ENCODE measurements at regions not wholly inside any gene's neighbourhood (a gene's known extent, or its start where the extent isn't known, plus 50 kb on each side); places are given as distances from the start of the nearest gene placed in this dataset.

- no peak overlapping the region for H3K27ac ChIP-seq
- TF ChIP-seq, protein P1, sequence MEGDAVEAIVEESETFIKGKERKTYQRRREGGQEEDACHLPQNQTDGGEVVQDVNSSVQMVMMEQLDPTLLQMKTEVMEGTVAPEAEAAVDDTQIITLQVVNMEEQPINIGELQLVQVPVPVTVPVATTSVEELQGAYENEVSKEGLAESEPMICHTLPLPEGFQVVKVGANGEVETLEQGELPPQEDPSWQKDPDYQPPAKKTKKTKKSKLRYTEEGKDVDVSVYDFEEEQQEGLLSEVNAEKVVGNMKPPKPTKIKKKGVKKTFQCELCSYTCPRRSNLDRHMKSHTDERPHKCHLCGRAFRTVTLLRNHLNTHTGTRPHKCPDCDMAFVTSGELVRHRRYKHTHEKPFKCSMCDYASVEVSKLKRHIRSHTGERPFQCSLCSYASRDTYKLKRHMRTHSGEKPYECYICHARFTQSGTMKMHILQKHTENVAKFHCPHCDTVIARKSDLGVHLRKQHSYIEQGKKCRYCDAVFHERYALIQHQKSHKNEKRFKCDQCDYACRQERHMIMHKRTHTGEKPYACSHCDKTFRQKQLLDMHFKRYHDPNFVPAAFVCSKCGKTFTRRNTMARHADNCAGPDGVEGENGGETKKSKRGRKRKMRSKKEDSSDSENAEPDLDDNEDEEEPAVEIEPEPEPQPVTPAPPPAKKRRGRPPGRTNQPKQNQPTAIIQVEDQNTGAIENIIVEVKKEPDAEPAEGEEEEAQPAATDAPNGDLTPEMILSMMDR (IDR thresholded peaks at IDR 0.05; ENCODE audit: low read depth, low read length) = no peak
- no peaks in the 10 kb centered on the region for H3K36me3 ChIP-seq
- H3K4me3 ChIP-seq (ENCODE audit: low read depth, low read length) = no peak overlapping the region
- H3K27me3 ChIP-seq (ENCODE audit: insufficient read depth, low read depth, severe bottlenecking) = no peaks in the 10 kb centered on the region
- H3K9me3 ChIP-seq (ENCODE audit: severe bottlenecking) = no peaks in the 10 kb centered on the region
- no peak for DNase-seq
These were observed 169.2 kb downstream of the COX7C start for GRCh38 chr5:86786955-86787354.

- TF ChIP-seq, protein P1 (IDR thresholded peaks at IDR 0.05; ENCODE audit: low read depth, low read length) = no peak
- Histone ChIP-seq H3K4me3 (ENCODE audit: low read depth, low read length) (no peak overlapping the region), H3K27ac (no peak overlapping the region), H3K9me3 (ENCODE audit: severe bottlenecking) (no peaks in the 10 kb centered on the region), H3K27me3 (ENCODE audit: insufficient read depth, low read depth, severe bottlenecking) (no peaks in the 10 kb centered on the region), H3K36me3 (no peaks in the 10 kb centered on the region)
- DNase-seq = no peak
These were observed 177.9 kb downstream of the COX7C start for GRCh38 chr5:86795659-86796058.

DNA sequence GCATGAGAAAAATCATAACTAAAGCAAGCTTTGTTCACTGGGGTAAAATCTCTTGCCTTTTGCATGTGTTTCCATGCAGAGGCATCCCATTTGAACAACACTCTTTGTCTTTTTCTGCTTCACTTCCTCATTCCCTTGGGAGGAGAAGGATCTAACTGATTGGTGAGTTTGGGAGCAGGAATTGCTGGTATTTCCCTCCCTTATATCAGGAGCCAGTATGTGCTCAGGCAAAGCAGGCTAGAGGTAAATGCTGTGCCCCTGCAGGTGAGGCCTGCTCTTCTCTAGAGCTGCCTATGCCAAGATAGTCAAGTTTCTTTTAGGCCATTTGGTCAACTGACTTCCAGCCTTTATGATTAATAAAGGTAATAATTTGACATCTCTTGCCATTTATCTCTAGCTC lies 179.9 kb downstream of the COX7C start:
- Histone ChIP-seq H3K36me3 (no peaks in the 10 kb centered on the region), H3K27me3 (ENCODE audit: insufficient read depth, low read depth, severe bottlenecking) (no peaks in the 10 kb centered on the region), H3K9me3 (ENCODE audit: severe bottlenecking) (no peaks in the 10 kb centered on the region), H3K4me3 (ENCODE audit: low read depth, low read length) (no peak overlapping the region), H3K27ac (no peak overlapping the region)
- TF ChIP-seq, protein P1 (IDR thresholded peaks at IDR 0.05; ENCODE audit: low read depth, low read length) = no peak
- no peak for DNase-seq

DNA sequence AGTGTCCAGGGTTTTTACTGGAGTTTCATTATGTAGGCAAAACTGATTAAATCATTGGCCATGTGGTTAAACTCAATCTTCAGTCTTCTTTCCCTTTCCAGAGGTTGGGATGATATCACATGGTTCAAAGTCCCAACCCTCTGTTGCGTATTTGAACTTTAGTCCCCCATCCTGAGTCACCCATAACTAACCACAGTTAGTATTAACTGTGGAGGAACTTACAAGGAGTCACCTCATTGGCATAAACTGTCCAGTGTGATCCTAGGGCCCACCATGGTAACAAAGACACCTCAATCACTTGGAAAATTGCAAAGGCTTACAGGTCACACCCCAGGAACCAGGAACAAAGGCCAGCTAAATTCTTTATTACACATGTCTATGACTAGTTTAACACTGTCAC lies 188.5 kb downstream of the COX7C start:
- H3K9me3 ChIP-seq (ENCODE audit: severe bottlenecking) = no peaks in the 10 kb centered on the region
- no peaks in the 10 kb centered on the region for H3K27me3 ChIP-seq (ENCODE audit: insufficient read depth, low read depth, severe bottlenecking)
- DNase-seq = no peak
- TF ChIP-seq, protein P1 (IDR thresholded peaks at IDR 0.05; ENCODE audit: low read depth, low read length) = no peak
- no peaks in the 10 kb centered on the region for H3K36me3 ChIP-seq
- no peak overlapping the region for H3K4me3 ChIP-seq (ENCODE audit: low read depth, low read length)
- H3K27ac ChIP-seq = no peak overlapping the region

DNA sequence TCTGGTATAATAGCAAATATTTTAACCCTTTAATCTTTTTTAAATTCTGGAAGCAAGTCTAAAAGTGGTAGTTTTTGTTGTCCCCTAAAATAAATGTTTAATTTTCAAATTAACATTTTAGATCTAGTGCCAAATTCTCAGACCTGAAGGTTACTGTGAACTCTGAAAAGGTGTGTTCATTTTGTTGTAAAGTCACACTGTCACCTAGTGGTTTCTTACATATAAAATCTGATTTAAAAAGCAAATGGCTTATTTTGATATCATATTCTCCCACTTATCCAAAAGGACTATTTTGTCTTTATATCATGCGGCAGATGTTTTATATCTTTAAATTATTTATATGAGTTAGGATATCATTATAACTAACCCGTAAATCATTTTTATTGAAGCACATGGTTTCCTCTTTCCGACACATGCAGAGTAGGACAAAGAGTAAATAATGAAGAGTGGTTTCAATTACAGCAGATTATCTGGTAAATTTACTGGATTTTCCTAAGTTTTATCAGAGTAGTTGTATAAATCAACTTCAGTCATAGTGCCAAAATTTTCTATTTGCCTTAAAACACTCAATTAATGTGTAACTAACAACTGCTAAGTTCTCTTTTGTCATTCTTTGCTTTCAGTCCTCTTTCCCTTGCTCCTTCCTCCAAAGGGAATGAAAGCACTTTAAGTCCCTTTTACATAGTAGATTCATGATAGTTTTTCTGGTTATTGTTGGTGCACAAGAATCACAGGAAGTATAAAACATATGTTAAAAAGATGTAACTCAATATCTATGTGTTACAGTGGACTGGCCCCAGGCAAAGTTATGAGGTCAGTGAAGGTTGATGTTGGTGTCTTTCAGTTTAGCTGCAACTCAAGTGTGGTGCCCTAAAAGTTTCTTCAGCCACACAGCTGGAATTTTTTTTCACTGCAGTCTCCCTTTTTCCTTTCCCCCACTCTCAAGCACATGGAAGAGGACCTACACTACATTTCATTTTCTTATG lies 189.6 kb downstream of the COX7C start:
- H3K27ac ChIP-seq = no peak overlapping the region
- no peak overlapping the region for H3K4me3 ChIP-seq (ENCODE audit: low read depth, low read length)
- no peak for DNase-seq
- H3K27me3 ChIP-seq (ENCODE audit: insufficient read depth, low read depth, severe bottlenecking) = no peaks in the 10 kb centered on the region
- H3K36me3 ChIP-seq = no peaks in the 10 kb centered on the region
- TF ChIP-seq, protein P1 (IDR thresholded peaks at IDR 0.05; ENCODE audit: low read depth, low read length) = no peak
- no peaks in the 10 kb centered on the region for H3K9me3 ChIP-seq (ENCODE audit: severe bottlenecking)

Measured in WERI-Rb-1 (cell line).